Fibroblast of lung (primary cell): ENCODE measurements at regions not wholly inside any gene's neighbourhood (a gene's known extent, or its start where the extent isn't known, plus 50 kb on each side); places are given as distances from the start of the nearest gene placed in this dataset.

Source experiments
- DNase-seq, 2 donors: peaks; one replicate each; pipeline versions ENCODE4 v3.0.0 to v3.0.0-alpha.2; 2010; ENCODE audit warnings: low read depth in 2 of 2
- H2AFZ ChIP-seq: 2 replicates; pipeline ENCODE4 v1.5.1; 2012; ENCODE audit warnings: low read length, control low read depth, inconsistent platforms
- H3K27ac ChIP-seq: 2 replicates; pipeline ENCODE4 v1.5.1; 2011; ENCODE audit warnings: low read length, control low read depth; ENCODE audit not compliant: insufficient read depth
- H3K27me3 ChIP-seq: 2 replicates; pipeline ENCODE4 v1.5.1; 2011; ENCODE audit warnings: mild to moderate bottlenecking, low read length; ENCODE audit not compliant: control insufficient read depth, insufficient read depth
- H3K36me3 ChIP-seq: 2 replicates; pipeline ENCODE4 v1.5.1; 2011; ENCODE audit warnings: low read length; ENCODE audit not compliant: control insufficient read depth, insufficient read depth
- H3K4me1 ChIP-seq: 2 replicates; pipeline ENCODE4 v1.5.1; 2011; ENCODE audit warnings: low read length; ENCODE audit not compliant: control insufficient read depth, insufficient read depth; ENCODE audit errors: extremely low read depth
- H3K4me2 ChIP-seq: 2 replicates; pipeline ENCODE4 v1.5.1; 2011; ENCODE audit warnings: low read length, control low read depth; ENCODE audit not compliant: insufficient read depth; ENCODE audit errors: extremely low read depth
- H3K4me3 ChIP-seq, 4 experiments: fragments of 200-600 bp in 1 of 4; sonication (generic) in 1 of 4; replicated peaks in 1 of 4; 2 replicates each; pipeline ENCODE4 v1.5.1; 2011 to 2016; ENCODE audit warnings: low read length in 4 of 4, low read depth in 3 of 4, mild to moderate bottlenecking in 3 of 4, control low read depth in 2 of 4, inconsistent platforms in 1 of 4, mixed read lengths in 1 of 4; ENCODE audit not compliant: insufficient read depth in 1 of 4; ENCODE audit errors: control extremely low read depth in 1 of 4
- H3K79me2 ChIP-seq: 2 replicates; pipeline ENCODE4 v1.5.1; 2012; ENCODE audit warnings: mild to moderate bottlenecking, low read length, inconsistent platforms; ENCODE audit not compliant: control insufficient read depth, insufficient read depth
- H3K9ac ChIP-seq: 2 replicates; pipeline ENCODE4 v1.5.1; 2011; ENCODE audit warnings: mild to moderate bottlenecking, low read length, control low read depth; ENCODE audit not compliant: insufficient read depth
- H3K9me3 ChIP-seq: 2 replicates; pipeline ENCODE4 v1.5.1; 2012; ENCODE audit warnings: low read depth, low read length; ENCODE audit not compliant: control insufficient read depth, insufficient read depth
- H4K20me1 ChIP-seq: 2 replicates; pipeline ENCODE4 v1.5.1; 2011; ENCODE audit warnings: low read length; ENCODE audit not compliant: control insufficient read depth, insufficient read depth; ENCODE audit errors: extremely low read depth
- EZH2 ChIP-seq: IDR thresholded peaks from 2 replicates; pipeline ENCODE4 v1.5.1; 2012; ENCODE audit warnings: low read length, control low read depth, mild to moderate bottlenecking; ENCODE audit errors: missing control alignments
- TF ChIP-seq, protein P1 (sequence below), 2 donors: IDR thresholded peaks in 1 of 2; conservative IDR thresholded peaks in 1 of 2; 1 replicate in 1 of 2; 2 replicates in 1 of 2; pipeline ENCODE4 v1.5.1; 2011 to 2012; ENCODE audit warnings: low read length in 2 of 2, control low read depth in 1 of 2, inconsistent platforms in 1 of 2, low read depth in 1 of 2, mild to moderate bottlenecking in 1 of 2

GRCh38 chr14:26685401-26685800 lies 87.6 kb upstream of the NOVA1 start:
- Histone ChIP-seq H3K4me1 (no peaks in the 10 kb centered on the region), H3K9ac (no peak overlapping the region), H3K27me3 (no peaks in the 10 kb centered on the region), H3K4me3 (no peak overlapping the region), H3K4me2 (no peak overlapping the region), H3K36me3 (no peaks in the 10 kb centered on the region), H3K79me2 (no peaks in the 10 kb centered on the region), H4K20me1 (no peaks in the 10 kb centered on the region), H2AFZ (no peak overlapping the region), H3K27ac (no peak overlapping the region), H3K9me3 (no peaks in the 10 kb centered on the region)
- DNase-seq = no peak
- TF ChIP-seq, protein P1, sequence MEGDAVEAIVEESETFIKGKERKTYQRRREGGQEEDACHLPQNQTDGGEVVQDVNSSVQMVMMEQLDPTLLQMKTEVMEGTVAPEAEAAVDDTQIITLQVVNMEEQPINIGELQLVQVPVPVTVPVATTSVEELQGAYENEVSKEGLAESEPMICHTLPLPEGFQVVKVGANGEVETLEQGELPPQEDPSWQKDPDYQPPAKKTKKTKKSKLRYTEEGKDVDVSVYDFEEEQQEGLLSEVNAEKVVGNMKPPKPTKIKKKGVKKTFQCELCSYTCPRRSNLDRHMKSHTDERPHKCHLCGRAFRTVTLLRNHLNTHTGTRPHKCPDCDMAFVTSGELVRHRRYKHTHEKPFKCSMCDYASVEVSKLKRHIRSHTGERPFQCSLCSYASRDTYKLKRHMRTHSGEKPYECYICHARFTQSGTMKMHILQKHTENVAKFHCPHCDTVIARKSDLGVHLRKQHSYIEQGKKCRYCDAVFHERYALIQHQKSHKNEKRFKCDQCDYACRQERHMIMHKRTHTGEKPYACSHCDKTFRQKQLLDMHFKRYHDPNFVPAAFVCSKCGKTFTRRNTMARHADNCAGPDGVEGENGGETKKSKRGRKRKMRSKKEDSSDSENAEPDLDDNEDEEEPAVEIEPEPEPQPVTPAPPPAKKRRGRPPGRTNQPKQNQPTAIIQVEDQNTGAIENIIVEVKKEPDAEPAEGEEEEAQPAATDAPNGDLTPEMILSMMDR (conservative IDR thresholded peaks at IDR 0.05 in 1 of 2, IDR thresholded peaks at IDR 0.05 in 1 of 2; ENCODE audit: low read depth in 1 of 2, low read length in 2 of 2) = no peak
- no peak for TF ChIP-seq EZH2

GRCh38 chr14:26687301-26687837 lies 89.5 kb upstream of the NOVA1 start:
- no peaks in the 10 kb centered on the region for H3K79me2 ChIP-seq
- no peak overlapping the region for H2AFZ ChIP-seq
- H3K9ac ChIP-seq = no peak overlapping the region
- H3K4me3 ChIP-seq = no peak overlapping the region
- DNase-seq = no peak
- TF ChIP-seq EZH2 = no peak
- TF ChIP-seq, protein P1 (conservative IDR thresholded peaks at IDR 0.05 in 1 of 2, IDR thresholded peaks at IDR 0.05 in 1 of 2; ENCODE audit: low read depth in 1 of 2, low read length in 2 of 2) = no peak
- no peaks in the 10 kb centered on the region for H4K20me1 ChIP-seq
- H3K27me3 ChIP-seq = no peaks in the 10 kb centered on the region
- no peaks in the 10 kb centered on the region for H3K9me3 ChIP-seq
- no peaks in the 10 kb centered on the region for H3K4me1 ChIP-seq
- no peak overlapping the region for H3K27ac ChIP-seq
- H3K36me3 ChIP-seq = no peaks in the 10 kb centered on the region
- H3K4me2 ChIP-seq = no peak overlapping the region

- Histone ChIP-seq H3K36me3 (no peaks in the 10 kb centered on the region), H3K27me3 (no peaks in the 10 kb centered on the region), H3K4me3 (no peak overlapping the region), H3K79me2 (no peaks in the 10 kb centered on the region), H3K9me3 (no peaks in the 10 kb centered on the region), H3K4me2 (no peak overlapping the region), H3K27ac (no peak overlapping the region), H3K9ac (no peak overlapping the region), H2AFZ (no peak overlapping the region), H4K20me1 (no peaks in the 10 kb centered on the region), H3K4me1 (no peaks in the 10 kb centered on the region)
- TF ChIP-seq EZH2 = no peak
- TF ChIP-seq, protein P1 (conservative IDR thresholded peaks at IDR 0.05 in 1 of 2, IDR thresholded peaks at IDR 0.05 in 1 of 2; ENCODE audit: low read depth in 1 of 2, low read length in 2 of 2) = no peak
- no peak for DNase-seq
Observed at GRCh38 chr14:26694521-26694920, 96.7 kb upstream of the NOVA1 start.
